ENCODE measurements at regions not wholly inside any gene's neighbourhood (a gene's known extent, or its start where the extent isn't known, plus 50 kb on each side); places are given as distances from the start of the nearest gene placed in this dataset.

GRCh38 chr21:38979271-38980121 is 173.8 kb downstream of the ETS2 start:
- DNase-seq = no peak

GRCh38 chr21:38976900-38977299 is 171.2 kb downstream of the ETS2 start:
- DNase-seq = no peak

GRCh38 chr21:38973552-38973951 is 167.8 kb downstream of the ETS2 start:
- DNase-seq = no peak

- DNase-seq = no peak
Observed at GRCh38 chr21:38972078-38972477, 166.3 kb downstream of the ETS2 start.

GRCh38 chr21:38970765-38971164 is 165.0 kb downstream of the ETS2 start:
- DNase-seq = no peak

GRCh38 chr21:38968887-38969543 is 163.3 kb downstream of the ETS2 start:
- no peak for DNase-seq

- no peak for DNase-seq
Observed at GRCh38 chr21:38965910-38966504, 160.3 kb downstream of the ETS2 start.

GRCh38 chr21:38965241-38965640 is 159.5 kb downstream of the ETS2 start:
- DNase-seq = no peak

GRCh38 chr21:38963006-38963405 is 157.3 kb downstream of the ETS2 start:
- DNase-seq = no peak

- no peak for DNase-seq
Observed at GRCh38 chr21:38960251-38960650, 154.5 kb downstream of the ETS2 start.

- no peak for DNase-seq
Observed at GRCh38 chr21:38959692-38960061, 153.9 kb downstream of the ETS2 start.

- peak; percentile 11 to 17 for DNase-seq
Observed at GRCh38 chr21:38958940-38959691, 153.4 kb downstream of the ETS2 start.

GRCh38 chr21:38958323-38958705 is 152.6 kb downstream of the ETS2 start:
- DNase-seq = no peak

- DNase-seq = no peak
Observed at GRCh38 chr21:38957575-38958322, 152.0 kb downstream of the ETS2 start.

- peak; percentile 25 to 42 for DNase-seq
Observed at GRCh38 chr21:38956856-38957571, 151.3 kb downstream of the ETS2 start.

GRCh38 chr21:38956521-38956855 is 150.8 kb downstream of the ETS2 start:
- no peak for DNase-seq

GRCh38 chr21:38956007-38956406 is 150.3 kb downstream of the ETS2 start:
- DNase-seq = no peak

- DNase-seq = no peak
Observed at GRCh38 chr21:38955495-38955894, 149.8 kb downstream of the ETS2 start.

GRCh38 chr21:38954588-38955004 is 148.9 kb downstream of the ETS2 start:
- no peak for DNase-seq

- DNase-seq = no peak
Observed at GRCh38 chr21:38953516-38953915, 147.8 kb downstream of the ETS2 start.

GRCh38 chr21:38952890-38953289 is 147.2 kb downstream of the ETS2 start:
- DNase-seq = no peak

Data from Kasumi-1 (cell line).